ENCODE measurements at regions not wholly inside any gene's neighbourhood (a gene's known extent, or its start where the extent isn't known, plus 50 kb on each side); places are given as distances from the start of the nearest gene placed in this dataset.

- Histone ChIP-seq H3K9me3 (ENCODE audit: low read depth, low read length) (no peaks in the 10 kb centered on the region), H3K4me3 (ENCODE audit: insufficient read depth, low read length) (no peak overlapping the region), H3K79me2 (ENCODE audit: insufficient read depth, low read length) (no peaks in the 10 kb centered on the region), H3K27ac (ENCODE audit: low read depth, low read length) (peak overlapping the region; percentile 77), H3K4me2 (ENCODE audit: insufficient read depth, low read length) (no peak overlapping the region), H4K20me1 (ENCODE audit: insufficient read depth, low read length) (no peaks in the 10 kb centered on the region), H3K27me3 (ENCODE audit: insufficient read depth, low read length) (no peaks in the 10 kb centered on the region), H3K36me3 (ENCODE audit: insufficient read depth, low read length) (no peaks in the 10 kb centered on the region), H3K4me1 (ENCODE audit: insufficient read depth, low read length) (peaks cover 55% of the 10 kb centered on the region), H2AFZ (ENCODE audit: low read length) (no peak overlapping the region)
- no peak for TF ChIP-seq CTCF (IDR thresholded peaks at IDR 0.05; ENCODE audit: extremely low read depth, low read depth, low read length)
- DNase-seq (ENCODE audit: insufficient read length, low spot score, missing footprints), result no peak
These were observed 65.8 kb upstream of the STK38L start for GRCh38 chr12:27178255-27178654.

- peaks cover 55% of the 10 kb centered on the region for H3K4me1 ChIP-seq (ENCODE audit: insufficient read depth, low read length)
- no peak overlapping the region for H3K4me3 ChIP-seq (ENCODE audit: insufficient read depth, low read length)
These were observed 65.2 kb upstream of the STK38L start for GRCh38 chr12:27178723-27179399.

GRCh38 chr12:27179400-27180214 lies 64.5 kb upstream of the STK38L start:
- H3K27ac ChIP-seq (ENCODE audit: low read depth, low read length), result peak overlapping the region; percentile 77
- peak; percentile 55 for DNase-seq (ENCODE audit: insufficient read length, low spot score, missing footprints)
- no peaks in the 10 kb centered on the region for H3K9me3 ChIP-seq (ENCODE audit: low read depth, low read length)
- H3K4me3 ChIP-seq (ENCODE audit: insufficient read depth, low read length), result no peak overlapping the region
- H3K4me1 ChIP-seq (ENCODE audit: insufficient read depth, low read length), result peaks cover 55% of the 10 kb centered on the region
- no peak for TF ChIP-seq CTCF (IDR thresholded peaks at IDR 0.05; ENCODE audit: extremely low read depth, low read depth, low read length)
- H2AFZ ChIP-seq (ENCODE audit: low read length), result no peak overlapping the region
- peak overlapping the region; percentile 60 for H3K4me2 ChIP-seq (ENCODE audit: insufficient read depth, low read length)
- no peaks in the 10 kb centered on the region for H3K27me3 ChIP-seq (ENCODE audit: insufficient read depth, low read length)
- no peaks in the 10 kb centered on the region for H4K20me1 ChIP-seq (ENCODE audit: insufficient read depth, low read length)
- H3K79me2 ChIP-seq (ENCODE audit: insufficient read depth, low read length), result no peaks in the 10 kb centered on the region
- no peaks in the 10 kb centered on the region for H3K36me3 ChIP-seq (ENCODE audit: insufficient read depth, low read length)

More at GRCh38 chr12:27178723-27179399, 65.2 kb upstream of the STK38L start:
- H3K27me3 ChIP-seq (ENCODE audit: insufficient read depth, low read length), result no peaks in the 10 kb centered on the region
- H4K20me1 ChIP-seq (ENCODE audit: insufficient read depth, low read length), result no peaks in the 10 kb centered on the region
- TF ChIP-seq CTCF (IDR thresholded peaks at IDR 0.05; ENCODE audit: extremely low read depth, low read depth, low read length), result no peak
- no peaks in the 10 kb centered on the region for H3K79me2 ChIP-seq (ENCODE audit: insufficient read depth, low read length)
- peak overlapping the region; percentile 60 for H3K4me2 ChIP-seq (ENCODE audit: insufficient read depth, low read length)
- DNase-seq (ENCODE audit: insufficient read length, low spot score, missing footprints), result no peak
- H3K27ac ChIP-seq (ENCODE audit: low read depth, low read length), result peak overlapping the region; percentile 77
- H3K36me3 ChIP-seq (ENCODE audit: insufficient read depth, low read length), result no peaks in the 10 kb centered on the region
- H3K9me3 ChIP-seq (ENCODE audit: low read depth, low read length), result no peaks in the 10 kb centered on the region
- H2AFZ ChIP-seq (ENCODE audit: low read length), result no peak overlapping the region

GRCh38 chr12:27180906-27181505 lies 63.1 kb upstream of the STK38L start:
- DNase-seq (ENCODE audit: insufficient read length, low spot score, missing footprints), result no peak
- Histone ChIP-seq H4K20me1 (ENCODE audit: insufficient read depth, low read length) (no peaks in the 10 kb centered on the region), H3K79me2 (ENCODE audit: insufficient read depth, low read length) (no peaks in the 10 kb centered on the region), H3K4me2 (ENCODE audit: insufficient read depth, low read length) (peak overlapping the region; percentile 42), H3K4me1 (ENCODE audit: insufficient read depth, low read length) (peaks cover 66% of the 10 kb centered on the region), H3K36me3 (ENCODE audit: insufficient read depth, low read length) (no peaks in the 10 kb centered on the region), H3K9me3 (ENCODE audit: low read depth, low read length) (no peaks in the 10 kb centered on the region), H2AFZ (ENCODE audit: low read length) (no peak overlapping the region), H3K27ac (ENCODE audit: low read depth, low read length) (peak overlapping the region; percentile 77), H3K27me3 (ENCODE audit: insufficient read depth, low read length) (no peaks in the 10 kb centered on the region), H3K4me3 (ENCODE audit: insufficient read depth, low read length) (no peak overlapping the region)
- TF ChIP-seq CTCF (IDR thresholded peaks at IDR 0.05; ENCODE audit: extremely low read depth, low read depth, low read length), result no peak

Data from osteoblast (primary cell).